ENCODE measurements at regions not wholly inside any gene's neighbourhood (a gene's known extent, or its start where the extent isn't known, plus 50 kb on each side); places are given as distances from the start of the nearest gene placed in this dataset.

DNA sequence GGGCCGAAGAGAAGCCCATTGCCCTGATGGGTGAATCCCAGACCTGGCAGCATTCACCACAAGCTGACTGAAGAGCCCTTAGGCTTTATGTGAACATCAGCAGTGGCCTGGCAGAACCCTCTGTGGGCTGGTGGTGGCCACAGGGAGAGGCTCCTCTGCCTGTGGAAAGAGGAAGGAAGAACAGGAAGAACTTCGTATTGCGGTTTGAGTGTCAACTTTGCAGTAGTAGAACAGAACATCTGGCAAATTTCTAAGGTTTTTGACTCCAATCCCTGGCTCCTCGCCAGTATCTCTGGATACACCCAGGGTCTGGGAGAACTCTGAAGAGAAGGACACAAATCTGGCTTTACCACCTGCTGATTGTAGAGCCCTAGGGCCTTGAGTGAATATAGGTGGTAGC is 356.4 kb upstream of the GRAMD2B start:
- TF ChIP-seq POLR2AphosphoS5 (IDR thresholded peaks at IDR 0.05; ENCODE audit: low read depth, low read length) = no peak
- TF ChIP-seq POLR2A (IDR thresholded peaks at IDR 0.05; ENCODE audit: low read depth, low read length) = no peak

All from GM12892 (cell line).